HG03378 (cell line): ENCODE measurements at regions not wholly inside any gene's neighbourhood (a gene's known extent, or its start where the extent isn't known, plus 50 kb on each side); places are given as distances from the start of the nearest gene placed in this dataset.
A peak's percentile ranks its signal among the peaks of the same experiment; 100 is the strongest.
"Not testable (repeated sequence)": the region's sequence is repeated elsewhere in the genome, so short reads cannot be mapped to it uniquely, and the experiment has no call there.

Source experiments
- ATAC-seq: cut with Tn5 transposase; IDR thresholded peaks from one replicate; pipeline ENCODE4 v1.9.1; 2021; ENCODE audit warnings: mild to moderate bottlenecking, moderate library complexity; ENCODE audit not compliant: unreplicated experiment

DNA sequence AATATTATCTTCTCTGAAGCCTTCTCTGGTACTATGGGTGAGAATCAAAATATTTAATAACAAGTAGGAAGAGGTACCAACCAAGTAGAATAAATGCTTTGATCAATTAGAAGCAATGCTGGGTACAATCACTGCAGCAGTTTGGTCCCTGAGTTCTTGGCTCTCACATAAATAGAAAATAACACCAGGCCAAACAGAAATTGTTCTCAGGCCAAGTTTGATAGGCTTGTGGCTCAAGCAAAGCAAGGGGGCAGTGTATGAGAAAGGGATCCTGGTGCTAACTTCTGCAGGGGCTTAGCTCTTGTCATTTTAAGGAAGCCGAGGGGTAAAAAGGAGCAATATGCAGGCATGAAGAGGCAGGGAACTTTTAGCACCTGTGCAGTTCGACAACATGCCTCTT lies 146.8 kb upstream of the TMEM229A start:
- no peak for ATAC-seq

DNA sequence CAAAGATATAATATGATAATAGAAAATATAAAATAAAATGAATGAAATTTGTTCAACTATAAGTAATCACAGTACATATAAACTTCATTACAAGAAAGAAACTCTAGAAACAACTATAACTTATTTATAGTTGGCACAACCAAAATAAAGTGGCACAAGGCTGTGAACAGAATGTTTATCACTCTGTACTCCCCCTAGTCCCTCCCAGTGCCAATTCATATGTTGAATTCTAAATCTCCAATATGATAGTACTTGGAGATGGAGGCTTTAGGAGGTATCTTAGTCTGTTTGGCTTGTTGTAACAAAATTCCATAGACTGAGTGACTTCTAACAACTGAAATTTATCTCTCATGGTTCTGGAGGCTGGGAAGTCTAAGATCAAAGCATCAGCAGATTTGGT lies 145.0 kb upstream of the TMEM229A start:
- no peak for ATAC-seq

DNA sequence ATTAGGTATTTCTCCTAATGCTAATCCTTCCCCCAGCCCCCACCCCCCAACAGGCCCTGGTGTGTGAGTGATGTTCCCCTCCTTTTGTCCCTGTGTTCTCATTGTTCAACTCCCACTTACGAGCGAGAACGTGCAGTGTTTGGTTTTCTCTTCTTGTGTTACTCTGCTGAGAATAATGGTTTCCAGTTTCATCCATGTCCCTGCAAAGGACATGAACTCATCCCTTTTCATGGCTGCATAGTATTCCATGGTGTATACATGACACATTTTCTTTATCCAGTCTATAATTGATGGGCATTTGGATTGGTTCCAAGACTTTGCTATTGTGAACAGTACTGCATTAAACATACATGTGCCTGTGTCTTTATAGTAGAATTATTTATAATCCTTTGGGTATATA lies 138.9 kb upstream of the TMEM229A start:
- ATAC-seq, result not testable (repeated sequence)

DNA sequence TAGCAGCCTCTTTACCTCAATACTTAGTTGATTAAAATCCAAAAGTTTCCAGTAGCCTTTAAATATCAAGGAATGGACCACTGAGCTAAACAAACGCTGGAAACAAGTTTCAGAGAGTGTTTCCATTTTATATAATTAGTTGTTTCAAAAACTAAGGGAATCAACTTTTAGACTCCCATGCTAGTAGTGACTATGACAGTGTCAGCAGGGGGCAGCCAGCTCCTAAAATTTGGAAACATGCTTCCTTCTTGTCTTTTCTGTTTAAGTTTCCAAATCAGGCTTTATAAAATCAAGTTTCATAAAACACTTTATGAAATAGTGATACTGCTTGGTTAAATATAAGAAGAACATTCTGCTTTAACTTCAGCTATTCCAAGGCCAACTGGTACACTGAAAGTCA lies 138.2 kb upstream of the TMEM229A start:
- ATAC-seq, result no peak

DNA sequence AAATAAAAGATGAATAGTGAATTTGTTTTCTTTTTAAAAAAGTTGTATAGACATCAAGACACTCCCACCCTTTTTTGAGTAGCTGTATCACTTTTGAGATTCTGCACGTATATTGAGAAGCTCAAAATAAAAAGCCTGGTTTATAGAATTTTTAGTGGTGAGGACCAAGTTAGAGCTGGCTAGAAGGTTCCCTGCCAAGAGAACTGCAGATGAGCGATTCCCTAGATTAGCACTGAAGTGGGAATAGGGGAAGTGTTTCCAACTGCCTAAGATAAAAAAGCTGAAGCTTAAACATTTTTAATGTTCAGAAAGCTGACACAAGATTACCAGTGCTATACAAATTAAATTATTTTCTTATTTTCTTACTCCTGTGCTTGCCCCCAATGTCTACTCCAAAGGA lies 135.7 kb upstream of the TMEM229A start:
- no peak for ATAC-seq

DNA sequence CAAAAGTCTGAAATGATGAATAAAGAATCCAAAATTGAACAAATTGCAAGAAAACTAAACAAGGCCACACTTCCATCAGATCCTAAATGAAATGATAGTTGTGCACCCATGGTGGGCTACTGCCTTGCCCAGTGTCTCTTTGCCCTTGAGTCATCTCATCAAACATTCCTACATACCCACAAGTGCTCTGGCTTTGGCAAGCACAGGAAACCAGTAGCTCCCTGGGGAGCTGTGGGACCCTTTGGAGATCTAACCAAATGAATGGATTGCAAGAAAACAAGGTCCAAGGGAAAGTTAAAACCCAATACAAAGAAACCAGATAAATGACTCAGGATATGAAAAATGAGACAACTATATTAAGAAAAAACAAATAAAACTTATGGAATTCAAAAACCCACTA lies 129.8 kb upstream of the TMEM229A start:
- ATAC-seq, result no peak

DNA sequence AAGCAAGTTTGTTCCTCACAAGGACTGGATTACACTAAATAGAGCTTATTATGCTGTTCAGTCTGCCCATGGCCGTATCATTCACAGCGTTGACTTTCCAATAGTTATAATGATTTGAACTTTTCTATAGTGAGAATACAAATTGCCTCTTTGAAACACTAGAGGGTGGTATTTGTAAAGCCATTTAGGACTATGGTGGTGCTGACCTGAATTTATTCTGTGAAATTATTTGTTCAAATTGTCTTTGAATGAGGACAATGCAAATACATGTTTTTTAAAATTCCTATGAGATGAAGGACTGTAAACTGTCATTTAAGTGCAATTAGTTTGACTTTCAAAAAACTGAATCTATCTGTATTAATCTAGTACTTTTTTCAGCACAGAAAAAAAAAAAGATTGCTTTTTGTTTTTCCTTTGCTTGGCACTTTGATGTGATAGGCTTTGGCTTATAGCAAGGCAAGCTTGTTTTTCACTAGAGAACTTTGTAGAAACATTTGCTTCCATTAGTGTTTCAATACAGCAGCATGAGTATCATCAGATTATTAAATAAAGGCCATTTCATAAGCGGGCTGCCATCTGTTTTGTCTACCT lies 122.7 kb upstream of the TMEM229A start:
- ATAC-seq, result peak; percentile 75

DNA sequence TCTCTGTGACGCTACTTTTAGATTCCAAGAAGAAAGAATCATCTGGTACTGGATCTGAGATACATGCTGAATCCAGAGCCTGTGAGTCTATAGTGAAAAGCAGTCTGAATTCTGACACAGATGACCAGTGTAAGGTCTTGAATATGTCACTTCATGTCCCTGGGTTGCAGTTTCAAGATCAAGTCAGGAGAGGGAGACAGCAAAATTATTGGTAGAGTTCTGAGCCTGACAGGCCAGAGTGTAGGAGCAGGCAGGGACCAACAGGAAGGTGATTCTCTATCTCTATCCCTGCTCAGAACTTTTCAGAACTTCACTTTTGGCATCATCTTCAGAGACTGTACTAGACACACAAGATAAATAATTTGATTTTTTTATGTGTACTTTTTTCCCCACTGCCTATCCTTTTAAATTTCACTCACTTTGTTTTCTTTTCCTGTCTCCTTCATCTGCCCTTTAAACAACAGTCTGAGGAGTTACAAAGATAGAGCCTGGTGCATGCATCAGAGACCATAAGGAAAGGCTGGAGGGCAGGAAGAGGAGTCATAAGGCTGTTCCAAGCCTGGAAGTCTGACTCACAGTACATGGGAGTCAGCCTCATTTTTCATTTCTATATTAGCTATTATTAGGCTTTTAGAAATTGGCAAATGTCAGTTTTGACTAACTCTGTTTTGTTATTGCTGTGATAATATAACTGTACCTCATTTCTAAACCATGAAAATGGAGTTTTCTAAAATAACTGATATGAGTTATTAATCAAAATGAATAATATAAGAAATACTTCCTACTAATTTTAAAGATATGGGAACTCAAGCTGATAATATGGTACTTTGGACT lies 120.2 kb upstream of the TMEM229A start:
- ATAC-seq, result peak; percentile 65

DNA sequence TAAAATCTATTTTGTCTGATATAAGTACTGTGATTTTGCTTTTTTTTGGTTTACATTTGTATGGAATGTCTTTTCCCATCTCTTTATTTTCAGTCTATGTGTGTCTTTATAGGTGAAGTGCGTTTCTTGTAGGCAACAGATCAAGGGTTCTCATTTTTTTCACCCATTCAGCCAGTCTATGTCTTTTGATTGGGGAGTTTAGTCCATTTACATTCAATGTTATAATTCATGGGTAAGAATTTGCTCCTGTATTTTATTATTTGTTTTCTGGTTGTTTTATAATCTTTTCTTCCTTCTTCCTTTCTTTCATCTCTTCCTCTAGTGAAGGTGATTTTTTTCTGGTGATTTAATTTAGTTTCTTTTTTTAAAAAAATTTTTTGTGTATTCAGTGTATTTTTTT lies 104.8 kb upstream of the TMEM229A start:
- no peak for ATAC-seq

DNA sequence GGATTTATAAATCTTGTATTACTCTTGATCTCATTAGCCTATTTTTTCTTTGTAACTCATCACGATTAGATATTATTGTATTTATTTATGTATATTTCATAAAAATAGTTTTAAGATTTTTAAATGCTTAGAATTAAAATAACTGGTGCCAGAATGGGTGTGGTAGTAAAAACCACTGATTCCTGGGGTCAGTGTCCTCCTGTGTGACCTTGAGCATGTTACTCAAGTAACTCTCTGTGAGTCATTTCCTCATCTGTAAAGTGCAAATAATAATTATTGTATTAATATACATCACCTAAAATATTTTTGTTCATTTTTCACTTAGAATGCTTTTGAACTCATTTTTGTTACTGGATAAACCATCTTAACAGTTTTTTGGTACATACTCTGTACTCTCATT lies 91.3 kb upstream of the TMEM229A start:
- ATAC-seq, result no peak

DNA sequence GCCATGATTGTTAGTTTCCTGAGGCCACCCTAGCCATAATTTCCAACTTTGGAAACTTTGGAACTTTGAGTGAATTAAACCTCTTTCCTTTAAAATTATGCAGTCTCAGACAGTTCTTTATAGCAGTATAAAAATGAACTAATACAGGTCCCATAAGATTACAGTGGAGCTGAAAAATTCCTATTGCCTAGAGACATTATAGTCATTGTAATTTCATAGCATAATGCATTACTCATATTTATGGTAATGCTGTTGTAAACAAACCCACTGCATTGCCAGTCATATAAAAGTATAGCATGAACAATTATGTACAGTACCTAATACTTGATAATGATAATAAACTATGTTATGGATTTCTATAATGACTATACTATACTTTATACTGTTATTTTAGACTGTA lies 88.0 kb upstream of the TMEM229A start:
- no peak for ATAC-seq

DNA sequence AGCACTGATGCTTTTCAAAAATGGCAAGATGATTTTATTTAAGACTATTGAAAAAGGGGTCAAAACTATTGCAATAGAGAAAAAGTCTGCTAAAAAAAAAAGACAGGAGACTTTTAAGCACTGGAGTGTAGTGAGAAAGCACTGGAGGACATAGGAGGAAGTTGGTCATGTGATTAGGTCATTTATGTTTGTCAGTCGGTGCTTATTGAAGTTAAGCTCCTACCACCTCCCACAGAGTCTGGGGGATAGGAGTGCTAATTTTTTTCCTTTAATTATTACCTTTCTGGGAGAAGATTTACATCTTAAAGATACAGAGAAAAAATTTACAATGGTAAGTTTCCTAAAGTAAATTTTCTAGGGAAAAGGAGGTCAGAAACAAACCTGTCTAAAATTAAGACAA lies 80.2 kb upstream of the TMEM229A start:
- ATAC-seq, result no peak

DNA sequence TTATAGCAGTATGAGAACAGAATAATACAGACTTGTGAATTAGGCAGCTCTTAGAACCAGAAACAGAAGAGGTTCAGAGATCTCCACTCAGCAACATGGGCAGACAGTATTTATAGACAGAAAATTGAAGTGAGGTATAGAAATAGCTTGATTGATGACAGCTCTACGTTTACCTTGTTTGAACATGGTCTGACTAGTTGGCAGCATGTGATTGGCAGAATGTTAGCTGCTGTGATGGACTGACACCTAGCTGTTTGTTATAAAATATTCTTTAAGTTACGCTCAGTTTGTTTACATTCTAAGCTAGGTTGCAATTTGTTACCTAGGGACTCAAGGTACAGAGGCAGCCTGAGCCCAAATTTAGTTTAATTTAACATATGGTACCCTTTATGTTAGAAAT lies 73.7 kb upstream of the TMEM229A start:
- ATAC-seq, result no peak

DNA sequence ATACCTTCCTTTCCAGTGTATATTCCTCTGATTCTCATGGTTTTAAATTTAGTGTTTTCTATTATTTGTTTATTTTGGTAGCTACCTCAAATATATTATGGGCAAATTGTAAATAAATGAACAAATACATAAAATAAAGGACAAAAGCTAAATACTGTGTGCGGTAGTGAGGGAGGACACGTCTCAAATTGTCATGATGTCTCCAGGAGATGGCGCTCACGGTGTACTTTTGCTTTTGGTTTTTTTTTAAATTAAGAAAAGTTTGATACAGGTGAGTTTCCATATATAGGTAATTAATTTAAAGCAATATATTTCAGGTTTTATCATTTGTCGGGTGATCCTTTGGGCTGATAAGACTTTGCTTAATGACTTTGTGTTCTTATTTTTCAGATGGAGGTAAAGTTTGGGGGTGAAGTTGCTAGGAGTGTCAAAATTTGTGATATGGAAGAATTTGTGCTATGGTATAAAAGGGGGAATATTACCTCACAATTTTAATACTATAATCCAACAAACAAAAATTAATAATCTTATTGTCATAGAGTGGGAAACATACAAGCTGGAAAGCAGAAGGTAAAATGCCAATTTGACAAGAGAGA lies 68.4 kb upstream of the TMEM229A start:
- no peak for ATAC-seq

DNA sequence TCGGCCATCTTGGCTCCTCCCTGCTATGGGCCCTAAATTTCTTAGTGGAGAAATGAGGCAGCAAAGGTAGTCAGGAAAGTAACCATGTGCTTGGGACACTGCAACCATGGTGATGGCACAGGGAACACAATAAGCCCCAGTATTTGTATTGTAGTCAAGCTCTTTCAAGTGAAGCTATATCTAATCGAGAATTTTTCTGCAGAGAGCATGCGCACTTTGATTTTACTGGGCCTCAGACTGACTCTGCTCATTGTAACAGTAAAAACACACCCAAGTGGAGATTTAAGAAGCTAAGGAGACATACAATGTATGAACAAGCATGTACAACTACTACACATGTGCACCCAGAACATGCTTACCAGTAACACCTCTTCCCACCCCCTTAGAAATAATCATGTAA lies 67.3 kb upstream of the TMEM229A start:
- no peak for ATAC-seq

DNA sequence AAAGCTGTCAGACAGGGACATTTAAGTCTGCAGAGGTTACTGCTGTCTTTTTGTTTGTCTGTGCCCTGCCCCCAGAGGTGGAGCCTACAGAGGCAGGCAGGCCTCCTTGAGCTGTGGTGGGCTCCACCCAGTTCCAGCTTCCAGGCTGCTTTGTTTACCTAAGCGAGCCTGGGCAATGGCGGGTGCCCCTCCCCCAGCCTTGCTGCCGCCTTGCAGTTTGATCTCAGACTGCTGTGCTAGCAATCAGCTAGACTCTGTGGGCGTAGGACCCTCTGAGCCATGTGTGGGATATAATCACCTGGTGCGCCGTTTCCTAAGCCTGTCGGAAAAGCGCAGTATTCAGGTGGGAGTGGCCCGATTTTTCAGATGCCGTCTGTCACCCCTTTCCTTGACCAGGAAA lies 66.7 kb upstream of the TMEM229A start:
- ATAC-seq, result not testable (repeated sequence)

DNA sequence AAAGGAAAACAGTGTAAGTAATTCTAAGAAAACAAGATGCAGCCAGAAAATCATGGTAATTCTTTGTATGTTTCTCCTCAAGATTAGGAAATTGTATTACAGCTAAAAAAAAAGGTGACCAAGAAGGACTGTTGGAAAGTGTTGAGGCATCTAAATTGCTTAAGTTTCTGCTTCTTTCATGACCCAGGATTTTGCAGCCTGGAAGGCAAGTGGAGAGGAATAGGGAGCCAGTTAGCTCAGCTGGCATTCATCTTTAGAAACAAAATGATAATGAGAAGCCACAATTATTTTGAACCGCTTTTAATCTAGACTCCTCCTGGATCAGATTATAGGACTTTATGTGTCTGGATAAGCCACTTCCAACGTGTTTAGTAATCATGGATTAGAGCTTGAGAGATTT lies 56.8 kb upstream of the TMEM229A start:
- no peak for ATAC-seq

DNA sequence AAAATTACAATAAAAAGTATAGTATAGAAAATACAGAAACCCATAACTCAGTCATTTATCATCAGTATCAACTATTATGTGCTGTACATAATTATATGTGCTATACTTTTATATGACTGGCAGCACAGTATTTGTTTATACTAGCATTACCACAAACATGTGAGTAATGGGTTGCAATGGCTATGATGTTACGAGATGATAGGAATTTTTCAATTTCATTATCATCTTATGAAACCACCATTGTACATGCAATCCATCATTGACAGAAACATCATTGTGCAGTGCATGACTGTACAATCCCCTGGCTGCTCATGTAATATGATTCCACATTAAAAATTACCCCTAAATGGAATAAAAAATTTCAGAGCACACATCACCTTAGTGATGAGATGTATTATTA lies 55.7 kb upstream of the TMEM229A start:
- ATAC-seq, result no peak

DNA sequence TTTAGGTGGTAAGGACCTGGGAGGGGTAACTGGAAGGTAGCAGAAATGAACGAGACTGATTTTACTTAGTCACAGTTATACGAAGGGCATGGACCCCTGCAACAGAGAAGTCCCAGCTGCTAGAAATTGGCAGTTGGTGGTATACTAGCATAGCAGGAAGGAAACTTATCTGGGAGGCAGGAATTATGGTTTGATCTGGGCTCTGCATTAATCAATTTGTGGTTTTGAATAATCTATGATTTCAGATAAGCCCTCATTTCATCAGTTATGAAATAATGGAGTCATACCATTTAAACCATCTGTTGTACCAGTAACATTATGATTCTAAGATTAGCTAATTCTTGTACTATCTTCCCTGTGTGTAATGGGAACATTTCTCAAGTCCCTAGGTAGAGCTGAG lies 54.0 kb upstream of the TMEM229A start:
- no peak for ATAC-seq

DNA sequence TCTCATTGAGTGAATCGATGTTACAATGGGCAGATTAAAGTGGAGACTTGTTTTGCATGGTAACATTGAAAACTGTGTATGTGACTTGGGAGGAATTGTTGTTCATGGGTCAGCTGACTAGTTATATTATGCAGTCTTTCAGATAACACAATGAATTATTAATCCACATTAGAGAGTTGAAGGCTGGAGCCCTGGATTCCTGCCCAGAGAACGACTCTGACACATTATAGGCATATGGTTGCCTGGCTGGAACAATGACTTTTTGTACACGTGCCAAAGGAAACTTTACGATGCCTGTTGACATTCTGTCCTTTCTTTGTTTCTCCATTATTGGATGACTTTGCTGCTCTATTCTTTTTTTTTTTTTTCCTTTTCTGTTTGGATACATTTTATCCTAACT lies 52.3 kb upstream of the TMEM229A start:
- ATAC-seq, result no peak

DNA sequence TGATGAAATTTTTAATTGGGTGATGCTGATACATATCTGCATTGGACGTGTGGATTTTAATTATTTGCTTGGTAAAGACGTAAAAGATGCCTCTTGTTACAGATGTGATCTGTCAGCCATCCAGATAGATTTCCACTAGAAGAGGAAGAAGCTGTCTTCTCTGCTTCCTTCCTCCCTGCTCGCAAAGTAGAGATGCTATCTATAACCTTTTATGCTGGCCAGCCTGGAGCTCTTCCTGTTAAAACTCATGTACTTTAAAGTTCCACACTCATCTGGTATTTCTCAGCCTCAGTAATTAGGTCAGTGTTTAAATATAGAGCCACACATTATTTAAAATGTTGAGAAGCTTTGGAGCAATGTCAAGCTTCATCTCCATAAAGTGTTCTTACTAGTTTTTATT lies 51.2 kb upstream of the TMEM229A start:
- no peak for ATAC-seq
